HL-60 (cell line): ENCODE measurements at regions not wholly inside any gene's neighbourhood (a gene's known extent, or its start where the extent isn't known, plus 50 kb on each side); places are given as distances from the start of the nearest gene placed in this dataset.

Experiments
- DNase-seq, 2 experiments: peaks; one replicate each; pipeline ENCODE4 v3.0.0-alpha.2; 2010 to 2020; ENCODE audit warnings: low read depth in 1 of 2, low spot score in 1 of 2
- H3K27ac ChIP-seq: fragments of 250-450 bp; sonication (Bioruptor Pico); replicated peaks from 2 replicates; pipeline ENCODE4 v1.5.1; 2020; ENCODE audit warnings: mild to moderate bottlenecking, moderate library complexity
- H3K27me3 ChIP-seq: fragments of 250-450 bp; sonication (Bioruptor Pico); 2 replicates; pipeline ENCODE4 v1.5.1; 2021; ENCODE audit warnings: mild to moderate bottlenecking, moderate library complexity; ENCODE audit not compliant: insufficient read depth, poor library complexity, severe bottlenecking
- H3K4me3 ChIP-seq: replicated peaks from 2 replicates; pipeline ENCODE4 v1.5.1; 2011; ENCODE audit warnings: mild to moderate bottlenecking, control low read depth, low read length; ENCODE audit not compliant: insufficient read depth
- GABPA ChIP-seq: IDR thresholded peaks from 2 replicates; pipeline ENCODE4 v1.6.1; 2012; ENCODE audit warnings: low read depth
- POLR2AphosphoS5 ChIP-seq: IDR thresholded peaks from 2 replicates; pipeline ENCODE4 v1.6.1; 2012; ENCODE audit warnings: low read depth
- SPI1 ChIP-seq: IDR thresholded peaks from 2 replicates; pipeline ENCODE4 v1.6.1; 2012; ENCODE audit warnings: low read depth, mild to moderate bottlenecking, borderline replicate concordance
- TF ChIP-seq, protein P1 (sequence below): IDR thresholded peaks from one replicate; pipeline ENCODE4 v1.5.1; 2011; ENCODE audit warnings: low read length, control low read depth, inconsistent platforms; ENCODE audit not compliant: insufficient read depth
- TF ChIP-seq, protein P2 (sequence below): IDR thresholded peaks from 2 replicates; pipeline ENCODE4 v1.6.1; 2012; ENCODE audit warnings: low read depth; ENCODE audit not compliant: insufficient replicate concordance

GRCh38 chr3:164477403-164477802 is 600.9 kb downstream of the SI start:
- no peak for TF ChIP-seq SPI1
- TF ChIP-seq, protein P1, sequence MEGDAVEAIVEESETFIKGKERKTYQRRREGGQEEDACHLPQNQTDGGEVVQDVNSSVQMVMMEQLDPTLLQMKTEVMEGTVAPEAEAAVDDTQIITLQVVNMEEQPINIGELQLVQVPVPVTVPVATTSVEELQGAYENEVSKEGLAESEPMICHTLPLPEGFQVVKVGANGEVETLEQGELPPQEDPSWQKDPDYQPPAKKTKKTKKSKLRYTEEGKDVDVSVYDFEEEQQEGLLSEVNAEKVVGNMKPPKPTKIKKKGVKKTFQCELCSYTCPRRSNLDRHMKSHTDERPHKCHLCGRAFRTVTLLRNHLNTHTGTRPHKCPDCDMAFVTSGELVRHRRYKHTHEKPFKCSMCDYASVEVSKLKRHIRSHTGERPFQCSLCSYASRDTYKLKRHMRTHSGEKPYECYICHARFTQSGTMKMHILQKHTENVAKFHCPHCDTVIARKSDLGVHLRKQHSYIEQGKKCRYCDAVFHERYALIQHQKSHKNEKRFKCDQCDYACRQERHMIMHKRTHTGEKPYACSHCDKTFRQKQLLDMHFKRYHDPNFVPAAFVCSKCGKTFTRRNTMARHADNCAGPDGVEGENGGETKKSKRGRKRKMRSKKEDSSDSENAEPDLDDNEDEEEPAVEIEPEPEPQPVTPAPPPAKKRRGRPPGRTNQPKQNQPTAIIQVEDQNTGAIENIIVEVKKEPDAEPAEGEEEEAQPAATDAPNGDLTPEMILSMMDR: no peak
- TF ChIP-seq GABPA: no peak
- TF ChIP-seq, protein P2, sequence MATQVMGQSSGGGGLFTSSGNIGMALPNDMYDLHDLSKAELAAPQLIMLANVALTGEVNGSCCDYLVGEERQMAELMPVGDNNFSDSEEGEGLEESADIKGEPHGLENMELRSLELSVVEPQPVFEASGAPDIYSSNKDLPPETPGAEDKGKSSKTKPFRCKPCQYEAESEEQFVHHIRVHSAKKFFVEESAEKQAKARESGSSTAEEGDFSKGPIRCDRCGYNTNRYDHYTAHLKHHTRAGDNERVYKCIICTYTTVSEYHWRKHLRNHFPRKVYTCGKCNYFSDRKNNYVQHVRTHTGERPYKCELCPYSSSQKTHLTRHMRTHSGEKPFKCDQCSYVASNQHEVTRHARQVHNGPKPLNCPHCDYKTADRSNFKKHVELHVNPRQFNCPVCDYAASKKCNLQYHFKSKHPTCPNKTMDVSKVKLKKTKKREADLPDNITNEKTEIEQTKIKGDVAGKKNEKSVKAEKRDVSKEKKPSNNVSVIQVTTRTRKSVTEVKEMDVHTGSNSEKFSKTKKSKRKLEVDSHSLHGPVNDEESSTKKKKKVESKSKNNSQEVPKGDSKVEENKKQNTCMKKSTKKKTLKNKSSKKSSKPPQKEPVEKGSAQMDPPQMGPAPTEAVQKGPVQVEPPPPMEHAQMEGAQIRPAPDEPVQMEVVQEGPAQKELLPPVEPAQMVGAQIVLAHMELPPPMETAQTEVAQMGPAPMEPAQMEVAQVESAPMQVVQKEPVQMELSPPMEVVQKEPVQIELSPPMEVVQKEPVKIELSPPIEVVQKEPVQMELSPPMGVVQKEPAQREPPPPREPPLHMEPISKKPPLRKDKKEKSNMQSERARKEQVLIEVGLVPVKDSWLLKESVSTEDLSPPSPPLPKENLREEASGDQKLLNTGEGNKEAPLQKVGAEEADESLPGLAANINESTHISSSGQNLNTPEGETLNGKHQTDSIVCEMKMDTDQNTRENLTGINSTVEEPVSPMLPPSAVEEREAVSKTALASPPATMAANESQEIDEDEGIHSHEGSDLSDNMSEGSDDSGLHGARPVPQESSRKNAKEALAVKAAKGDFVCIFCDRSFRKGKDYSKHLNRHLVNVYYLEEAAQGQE: no peak
- no peak for TF ChIP-seq POLR2AphosphoS5
- no peaks in the 10 kb centered on the region for H3K27me3 ChIP-seq
- DNase-seq: no peak
- no peak overlapping the region for H3K4me3 ChIP-seq
- no peak overlapping the region for H3K27ac ChIP-seq

DNA sequence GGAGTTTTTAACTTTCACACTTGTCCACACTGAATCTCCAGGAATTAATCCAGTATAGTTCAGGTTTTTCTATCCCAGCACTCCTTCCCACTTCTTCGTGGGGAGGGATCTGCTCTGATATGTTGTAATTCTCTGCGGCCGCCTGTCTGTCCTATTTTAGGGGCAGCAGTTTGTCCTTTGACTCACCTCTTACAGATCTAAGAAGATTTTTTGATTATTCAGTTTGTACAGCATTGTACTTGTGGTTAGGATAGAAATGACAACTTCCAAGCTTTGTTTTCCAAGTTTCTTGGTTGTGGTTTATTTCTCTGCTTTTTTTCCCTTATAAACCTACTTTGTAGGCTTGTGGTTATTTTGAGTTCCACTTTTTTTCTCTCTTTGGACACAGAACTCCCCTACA is 601.7 kb downstream of the SI start:
- no peak for DNase-seq
- H3K27me3 ChIP-seq: no peaks in the 10 kb centered on the region
- H3K27ac ChIP-seq: no peak overlapping the region
- no peak overlapping the region for H3K4me3 ChIP-seq
- TF ChIP-seq, protein P1: no peak
- TF ChIP-seq POLR2AphosphoS5 (no peak), SPI1 (no peak), GABPA (no peak)
- TF ChIP-seq, protein P2: no peak

DNA sequence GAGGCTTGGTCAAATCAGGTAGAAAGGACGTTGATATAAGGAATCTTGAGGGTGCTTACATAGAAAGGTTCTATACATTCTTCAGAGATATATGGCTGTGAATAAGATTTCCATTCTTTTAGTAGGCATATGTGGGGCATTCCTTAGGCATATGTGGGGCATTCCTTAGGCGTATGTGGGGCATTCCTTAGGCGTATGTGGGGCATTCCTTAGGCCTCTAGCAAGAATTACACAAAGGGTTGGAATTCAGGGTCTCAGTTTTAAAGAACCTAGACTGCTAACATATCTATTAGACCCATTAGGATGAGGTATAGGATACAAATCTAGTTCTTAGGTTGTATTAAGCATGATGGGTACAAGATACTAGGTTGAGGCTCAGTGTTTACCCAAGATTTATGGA is 607.8 kb downstream of the SI start:
- no peak for DNase-seq
- Histone ChIP-seq H3K27ac (no peak overlapping the region), H3K4me3 (no peak overlapping the region), H3K27me3 (no peaks in the 10 kb centered on the region)
- TF ChIP-seq POLR2AphosphoS5 (no peak), GABPA (no peak), SPI1 (no peak)
- TF ChIP-seq, protein P1: no peak
- TF ChIP-seq, protein P2: no peak
